SU-DHL-6 (cell line): ENCODE measurements at regions not wholly inside any gene's neighbourhood (a gene's known extent, or its start where the extent isn't known, plus 50 kb on each side); places are given as distances from the start of the nearest gene placed in this dataset.

ENCODE experiments used
- H2AFZ ChIP-seq: fragments of 200-600 bp; sonication (generic); 2 replicates; pipeline ENCODE4 v1.6.1; 2014; ENCODE audit warnings: low read depth, mild to moderate bottlenecking, moderate library complexity, mixed read lengths, antibody characterized with exemption, low read length; ENCODE audit not compliant: severe bottlenecking
- H3F3A ChIP-seq: fragments of 200-600 bp; shearing (Covaris generic); 2 replicates; pipeline ENCODE4 v1.6.0; 2016; ENCODE audit warnings: antibody characterized with exemption, mild to moderate bottlenecking; ENCODE audit not compliant: insufficient read depth
- H3K27ac ChIP-seq: fragments of 200-600 bp; sonication (generic); 2 replicates; pipeline ENCODE4 v1.5.1; 2016; ENCODE audit warnings: low read depth, mild to moderate bottlenecking, low read length, moderate library complexity, mixed read lengths
- H3K27me3 ChIP-seq: fragments of 200-600 bp; sonication (generic), shearing (Covaris generic); 2 replicates; pipeline ENCODE4 v1.6.0; 2014; ENCODE audit warnings: mild to moderate bottlenecking, low read length
- H3K36me3 ChIP-seq: fragments of 200-600 bp; sonication (generic); 2 replicates; pipeline ENCODE4 v1.6.1; 2014; ENCODE audit warnings: mild to moderate bottlenecking, low read length, mixed read lengths
- H3K4me2 ChIP-seq: fragments of 300-600, 200-600 bp; shearing (Covaris generic), sonication (generic); 2 replicates; pipeline ENCODE4 v1.6.0; 2014; ENCODE audit warnings: low read length, low read depth, mild to moderate bottlenecking; ENCODE audit not compliant: poor library complexity, severe bottlenecking
- H3K4me3 ChIP-seq: fragments of 200-600 bp; sonication (generic); 2 replicates; pipeline ENCODE4 v1.5.1; 2014; ENCODE audit warnings: antibody characterized with exemption, low read length, mild to moderate bottlenecking, mixed read lengths; ENCODE audit not compliant: insufficient read depth, poor library complexity, severe bottlenecking
- H3K79me2 ChIP-seq: fragments of 200-600 bp; sonication (generic); 2 replicates; pipeline ENCODE4 v1.6.1; 2014; ENCODE audit warnings: mild to moderate bottlenecking, low read length, moderate library complexity; ENCODE audit not compliant: insufficient read depth
- H3K9ac ChIP-seq: fragments of 200-600 bp; sonication (generic); 2 replicates; pipeline ENCODE4 v1.7.0; 2014; ENCODE audit warnings: mild to moderate bottlenecking, low read length
- H3K9me2 ChIP-seq: fragments of 200-600 bp; sonication (generic); replicated peaks from 2 replicates; pipeline ENCODE4 v1.6.1; 2014; ENCODE audit warnings: low read length; ENCODE audit not compliant: insufficient read depth
- H3K9me3 ChIP-seq: fragments of 200-600 bp; sonication (generic); 2 replicates; pipeline ENCODE4 v1.6.1; 2014; ENCODE audit warnings: low read length, mixed read lengths; ENCODE audit not compliant: insufficient read depth
- H4K20me1 ChIP-seq: fragments of 200-600 bp; sonication (generic); 2 replicates; pipeline ENCODE4 v1.6.1; 2014; ENCODE audit warnings: low read depth, mild to moderate bottlenecking, antibody characterized with exemption, low read length, moderate library complexity, mixed read lengths
- EZH2phosphoT487 ChIP-seq: fragments of 200-600 bp; sonication (generic), shearing (Covaris generic); conservative IDR thresholded peaks from 2 replicates; pipeline ENCODE4 v1.6.1; 2018; ENCODE audit warnings: mild to moderate bottlenecking, antibody characterized with exemption, low read length, moderate library complexity, mixed read lengths
- TF ChIP-seq, protein P1 (sequence below): fragments of 200-600 bp; sonication (generic); IDR thresholded peaks from one replicate; pipeline ENCODE4 v1.5.1; 2017; ENCODE audit warnings: antibody characterized with exemption, mild to moderate bottlenecking, low read length, moderate library complexity; ENCODE audit not compliant: insufficient read depth, poor library complexity, severe bottlenecking

GRCh38 chr5:138677782-138678181 lies 75.4 kb upstream of the CTNNA1 start:
- H3K9me2 ChIP-seq: no peaks in the 10 kb centered on the region
- no peaks in the 10 kb centered on the region for H3K79me2 ChIP-seq
- H2AFZ ChIP-seq: no peak overlapping the region
- TF ChIP-seq EZH2phosphoT487: no peak
- TF ChIP-seq, protein P1, sequence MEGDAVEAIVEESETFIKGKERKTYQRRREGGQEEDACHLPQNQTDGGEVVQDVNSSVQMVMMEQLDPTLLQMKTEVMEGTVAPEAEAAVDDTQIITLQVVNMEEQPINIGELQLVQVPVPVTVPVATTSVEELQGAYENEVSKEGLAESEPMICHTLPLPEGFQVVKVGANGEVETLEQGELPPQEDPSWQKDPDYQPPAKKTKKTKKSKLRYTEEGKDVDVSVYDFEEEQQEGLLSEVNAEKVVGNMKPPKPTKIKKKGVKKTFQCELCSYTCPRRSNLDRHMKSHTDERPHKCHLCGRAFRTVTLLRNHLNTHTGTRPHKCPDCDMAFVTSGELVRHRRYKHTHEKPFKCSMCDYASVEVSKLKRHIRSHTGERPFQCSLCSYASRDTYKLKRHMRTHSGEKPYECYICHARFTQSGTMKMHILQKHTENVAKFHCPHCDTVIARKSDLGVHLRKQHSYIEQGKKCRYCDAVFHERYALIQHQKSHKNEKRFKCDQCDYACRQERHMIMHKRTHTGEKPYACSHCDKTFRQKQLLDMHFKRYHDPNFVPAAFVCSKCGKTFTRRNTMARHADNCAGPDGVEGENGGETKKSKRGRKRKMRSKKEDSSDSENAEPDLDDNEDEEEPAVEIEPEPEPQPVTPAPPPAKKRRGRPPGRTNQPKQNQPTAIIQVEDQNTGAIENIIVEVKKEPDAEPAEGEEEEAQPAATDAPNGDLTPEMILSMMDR: no peak
- H3K36me3 ChIP-seq: no peaks in the 10 kb centered on the region
- H3K27ac ChIP-seq: no peak overlapping the region
- H3K4me2 ChIP-seq: no peak overlapping the region
- H3K9me3 ChIP-seq: no peaks in the 10 kb centered on the region
- no peaks in the 10 kb centered on the region for H3K27me3 ChIP-seq
- no peak overlapping the region for H3K9ac ChIP-seq
- no peaks in the 10 kb centered on the region for H4K20me1 ChIP-seq
- no peaks in the 10 kb centered on the region for H3F3A ChIP-seq
- no peak overlapping the region for H3K4me3 ChIP-seq

DNA sequence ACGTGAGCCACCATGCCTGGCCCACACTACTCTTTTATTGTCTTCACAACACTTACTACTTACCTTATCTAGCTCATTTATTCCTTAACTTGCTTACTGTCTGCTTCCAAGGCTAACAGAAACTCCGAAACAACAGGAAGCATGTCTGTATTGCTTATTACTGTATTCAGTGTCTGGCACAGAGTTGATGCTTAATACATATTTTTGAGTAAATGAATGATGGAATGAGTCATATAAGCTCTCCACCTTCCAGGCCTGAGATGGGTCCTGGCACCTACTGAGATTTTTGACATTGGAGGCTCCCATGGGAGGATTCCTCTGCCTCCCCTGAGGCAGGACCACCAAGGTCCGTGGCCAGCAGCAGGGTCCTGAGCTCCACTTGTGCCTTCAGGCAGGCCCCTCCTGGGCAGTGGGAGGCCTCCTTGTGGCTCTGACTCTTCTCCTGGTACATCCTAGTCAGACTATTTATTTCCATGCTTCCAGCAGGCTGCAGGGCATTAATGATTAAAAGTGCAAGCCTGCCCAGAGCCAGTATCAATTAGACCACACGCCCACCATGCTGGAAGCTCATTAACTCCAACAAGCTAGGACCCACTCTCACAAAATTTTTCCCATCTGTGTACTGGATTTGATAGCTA lies 76.5 kb upstream of the CTNNA1 start:
- no peak for TF ChIP-seq EZH2phosphoT487
- TF ChIP-seq, protein P1: no peak
- Histone ChIP-seq H3F3A (no peaks in the 10 kb centered on the region), H3K36me3 (no peaks in the 10 kb centered on the region), H3K27me3 (no peaks in the 10 kb centered on the region), H3K27ac (no peak overlapping the region), H3K4me3 (no peak overlapping the region), H3K9me2 (no peaks in the 10 kb centered on the region), H3K4me2 (no peak overlapping the region), H3K79me2 (no peaks in the 10 kb centered on the region), H4K20me1 (no peaks in the 10 kb centered on the region), H3K9ac (no peak overlapping the region), H2AFZ (no peak overlapping the region), H3K9me3 (no peaks in the 10 kb centered on the region)

- no peak overlapping the region for H3K27ac ChIP-seq
- H3K4me2 ChIP-seq: no peak overlapping the region
- no peaks in the 10 kb centered on the region for H3K27me3 ChIP-seq
- TF ChIP-seq, protein P1: no peak
- TF ChIP-seq EZH2phosphoT487: no peak
- H4K20me1 ChIP-seq: no peaks in the 10 kb centered on the region
- no peak overlapping the region for H3K9ac ChIP-seq
- H2AFZ ChIP-seq: no peak overlapping the region
- no peaks in the 10 kb centered on the region for H3K79me2 ChIP-seq
- no peaks in the 10 kb centered on the region for H3K36me3 ChIP-seq
- H3F3A ChIP-seq: no peaks in the 10 kb centered on the region
- H3K9me3 ChIP-seq: no peaks in the 10 kb centered on the region
- no peaks in the 10 kb centered on the region for H3K9me2 ChIP-seq
- no peak overlapping the region for H3K4me3 ChIP-seq
These were observed 77.2 kb upstream of the CTNNA1 start for GRCh38 chr5:138676002-138676401.
